Middle frontal gyrus (tissue), 1 donor: ENCODE measurements at regions not wholly inside any gene's neighbourhood (a gene's known extent, or its start where the extent isn't known, plus 50 kb on each side); places are given as distances from the start of the nearest gene placed in this dataset.
"Not testable (repeated sequence)": the region's sequence is repeated elsewhere in the genome, so short reads cannot be mapped to it uniquely, and the experiment has no call there.

Source experiments
- DNase-seq: peaks from one replicate; pipeline ENCODE4 v3.0.0-alpha.2; 2015; ENCODE audit warnings: low spot score; ENCODE audit errors: extremely low spot score

- no peak for DNase-seq
Observed at GRCh38 chr1:209157546-209158249, 425.8 kb upstream of the CAMK1G start.

- no peak for DNase-seq
Observed at GRCh38 chr1:209158851-209159250, 424.7 kb upstream of the CAMK1G start.

DNA sequence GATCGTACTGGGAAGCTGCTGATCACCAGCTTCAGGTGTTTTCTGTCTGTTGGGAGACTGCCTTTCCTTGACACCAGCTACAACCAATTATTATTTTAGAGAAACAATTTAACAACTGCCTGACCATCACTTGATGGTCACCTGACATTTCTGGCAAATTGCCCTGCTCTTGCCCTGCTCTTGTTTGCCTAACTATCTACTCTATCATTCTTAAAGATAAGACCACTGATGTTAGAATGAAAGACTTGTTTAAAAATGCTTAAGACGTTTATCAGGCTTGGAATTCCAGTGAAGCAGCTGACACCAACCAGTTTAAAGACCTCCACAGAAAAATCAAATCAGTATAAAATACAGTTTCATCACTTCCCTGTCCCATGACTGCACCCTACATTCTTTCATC lies 423.3 kb upstream of the CAMK1G start:
- no peak for DNase-seq

DNA sequence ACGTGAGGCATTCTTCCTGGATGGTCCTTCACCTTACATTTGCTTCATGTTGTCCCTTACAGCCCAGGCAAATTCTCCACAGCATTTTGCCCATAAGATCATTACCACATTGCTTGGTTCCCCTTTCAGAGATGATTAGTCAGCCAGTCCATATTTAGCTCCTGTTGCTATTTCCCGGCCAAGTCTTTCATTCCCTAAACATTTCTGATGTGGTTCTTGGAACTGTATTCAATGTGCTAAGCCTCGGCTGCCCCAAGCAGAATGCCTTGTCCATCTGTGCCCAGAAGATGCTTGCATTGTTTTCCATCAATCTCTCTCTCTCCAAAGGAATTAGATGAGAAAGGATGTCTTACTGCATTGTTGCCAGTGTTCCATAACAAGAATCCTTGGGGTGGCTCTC lies 420.9 kb upstream of the CAMK1G start:
- peak; percentile 22 for DNase-seq

GRCh38 chr1:209168204-209168603 lies 415.3 kb upstream of the CAMK1G start:
- no peak for DNase-seq

GRCh38 chr1:209171151-209171550 lies 412.4 kb upstream of the CAMK1G start:
- DNase-seq, result no peak

DNA sequence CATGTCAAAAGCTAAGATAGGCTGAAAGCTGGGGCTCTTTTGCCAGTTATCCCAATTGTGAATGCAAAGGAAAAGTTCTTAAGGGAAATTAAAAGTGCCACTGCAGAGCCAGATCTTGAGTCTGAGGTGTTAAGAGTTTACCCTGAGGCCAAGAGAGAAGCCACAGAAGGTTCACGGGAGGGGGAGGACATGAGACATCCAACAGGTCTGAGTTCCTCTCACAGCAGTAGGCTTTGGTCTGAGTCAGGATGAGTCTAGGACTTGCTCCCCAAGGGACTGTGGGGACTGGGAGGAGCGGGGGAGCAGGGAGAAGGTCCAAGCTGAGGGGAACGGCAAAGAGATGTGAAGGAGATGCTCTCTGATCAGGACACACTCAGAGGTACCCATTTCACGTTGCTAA lies 411.2 kb upstream of the CAMK1G start:
- no peak for DNase-seq

GRCh38 chr1:209172792-209173542 lies 410.5 kb upstream of the CAMK1G start:
- not testable (repeated sequence) for DNase-seq

DNA sequence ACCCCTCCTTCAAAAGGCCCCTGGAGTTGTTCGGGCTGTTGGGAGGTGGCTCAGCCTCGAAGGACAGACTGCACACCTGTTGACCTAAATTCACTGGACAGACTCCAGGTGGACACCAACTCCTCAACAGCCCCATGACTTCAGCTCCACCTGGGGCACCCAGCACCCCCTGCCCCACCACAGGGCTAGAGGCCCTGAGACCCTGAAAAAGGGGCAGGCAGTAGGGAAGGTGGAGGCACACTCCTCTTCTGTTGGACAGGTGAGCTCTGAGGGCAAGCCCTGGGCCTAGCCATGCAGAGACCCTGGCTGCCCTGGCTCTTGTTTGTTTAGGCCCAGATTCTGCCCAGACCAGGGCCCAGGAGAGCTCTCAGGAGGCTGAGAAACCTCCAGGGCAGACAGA lies 409.7 kb upstream of the CAMK1G start:
- DNase-seq, result not testable (repeated sequence)

DNA sequence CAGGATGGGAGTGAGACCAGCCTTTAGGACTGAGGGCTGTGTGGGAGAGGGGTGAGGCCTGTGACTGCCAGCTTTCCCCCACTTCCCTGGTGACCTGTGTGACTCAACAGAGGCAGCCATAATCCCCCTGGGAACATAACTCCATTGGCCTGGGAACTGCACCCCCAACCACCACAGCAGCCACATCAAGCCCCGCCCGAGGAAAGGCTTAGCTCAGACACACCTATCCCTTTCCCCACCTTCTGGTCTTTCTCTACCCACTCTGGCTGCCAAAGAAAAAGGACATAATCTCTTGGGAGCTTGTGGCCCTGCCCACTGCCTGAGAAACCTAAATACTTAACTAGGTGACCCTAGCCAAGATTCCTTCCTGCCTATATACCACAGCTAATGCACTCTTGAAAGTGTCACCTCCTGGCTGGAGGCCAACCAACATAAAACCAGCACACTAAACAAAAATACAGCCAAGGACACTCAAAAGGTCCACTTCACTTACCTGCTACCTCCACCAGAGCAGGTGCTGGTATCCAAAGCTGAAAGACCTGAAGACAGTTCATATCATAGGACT lies 406.6 kb upstream of the CAMK1G start:
- DNase-seq, result no peak

GRCh38 chr1:209183195-209183594 lies 400.3 kb upstream of the CAMK1G start:
- DNase-seq, result no peak

GRCh38 chr1:209187589-209187988 lies 395.9 kb upstream of the CAMK1G start:
- DNase-seq, result no peak

DNA sequence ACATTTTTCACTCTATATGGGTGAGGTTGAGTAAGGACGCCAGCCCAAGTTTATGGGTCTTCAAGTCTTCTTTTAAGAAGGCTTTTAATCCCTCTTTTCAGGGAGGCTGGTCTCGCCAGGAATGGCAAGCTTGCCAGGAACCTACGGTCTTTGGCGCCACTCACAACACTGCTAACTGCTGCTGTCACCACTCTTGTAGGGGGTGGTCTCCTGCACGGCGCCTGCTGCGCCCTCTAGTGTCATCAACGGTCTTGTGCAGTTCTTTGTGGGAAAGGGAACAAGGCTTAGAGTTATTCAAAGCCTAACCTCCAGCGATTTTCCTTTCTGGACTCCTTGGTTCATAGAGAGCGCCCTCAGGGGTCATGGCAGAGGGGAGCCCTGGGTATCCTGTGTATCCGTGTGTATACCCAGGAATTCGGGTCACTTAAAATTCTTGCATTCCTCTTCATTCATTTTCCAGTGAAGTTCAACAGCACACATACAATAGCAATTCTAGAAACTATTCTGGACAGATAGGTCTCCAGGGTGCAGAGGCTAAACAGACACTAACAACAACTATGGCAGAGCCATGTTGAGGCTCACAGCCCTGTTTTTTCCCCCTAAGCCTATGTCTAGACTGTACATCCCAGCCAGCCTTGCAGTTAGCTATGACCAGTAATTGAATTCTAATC lies 392.8 kb upstream of the CAMK1G start:
- DNase-seq, result no peak

DNA sequence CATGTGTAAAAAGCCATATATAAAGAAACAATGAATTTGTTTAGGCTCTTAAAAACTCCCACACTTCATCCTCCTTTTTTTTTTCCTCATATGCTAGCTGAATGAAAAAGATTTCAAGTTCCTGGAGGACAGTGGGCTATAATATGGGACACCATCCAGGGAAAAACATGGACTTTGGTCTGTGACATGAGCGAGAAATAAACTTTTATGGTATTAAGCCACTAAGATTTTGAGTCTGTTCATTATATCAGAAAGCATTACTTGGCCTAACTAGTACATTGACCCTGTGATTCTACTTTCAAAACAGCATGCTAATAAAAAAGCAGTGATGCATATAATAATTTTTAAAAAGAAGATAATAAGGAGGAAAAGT lies 392.3 kb upstream of the CAMK1G start:
- no peak for DNase-seq

DNA sequence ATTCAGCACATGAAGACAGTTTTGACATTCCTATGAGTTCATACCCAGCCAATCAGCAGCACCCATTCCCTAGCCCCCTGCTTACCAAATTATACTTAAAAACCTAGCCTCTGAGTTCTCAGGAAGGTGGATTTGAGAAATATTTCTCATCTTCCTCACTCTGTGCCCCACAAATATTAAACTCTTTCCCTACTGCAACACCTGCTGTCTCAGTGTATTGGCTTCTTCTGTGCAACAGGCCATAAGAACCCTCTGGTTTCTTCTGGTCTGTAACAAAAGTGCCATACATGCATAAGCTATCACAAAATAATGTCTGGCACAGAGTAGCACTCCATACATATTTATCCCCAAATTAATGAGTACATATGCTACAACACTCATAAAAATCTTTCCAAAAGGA lies 387.4 kb upstream of the CAMK1G start:
- DNase-seq, result no peak

GRCh38 chr1:209198961-209199750 lies 384.4 kb upstream of the CAMK1G start:
- DNase-seq, result no peak

- DNase-seq, result no peak
Observed at GRCh38 chr1:209199822-209200221, 383.7 kb upstream of the CAMK1G start.

GRCh38 chr1:209202321-209202720 lies 381.2 kb upstream of the CAMK1G start:
- DNase-seq, result not testable (repeated sequence)

- DNase-seq, result peak; percentile 36
Observed at GRCh38 chr1:209202830-209203532, 380.5 kb upstream of the CAMK1G start.

GRCh38 chr1:209203533-209203895 lies 380.0 kb upstream of the CAMK1G start:
- no peak for DNase-seq

DNA sequence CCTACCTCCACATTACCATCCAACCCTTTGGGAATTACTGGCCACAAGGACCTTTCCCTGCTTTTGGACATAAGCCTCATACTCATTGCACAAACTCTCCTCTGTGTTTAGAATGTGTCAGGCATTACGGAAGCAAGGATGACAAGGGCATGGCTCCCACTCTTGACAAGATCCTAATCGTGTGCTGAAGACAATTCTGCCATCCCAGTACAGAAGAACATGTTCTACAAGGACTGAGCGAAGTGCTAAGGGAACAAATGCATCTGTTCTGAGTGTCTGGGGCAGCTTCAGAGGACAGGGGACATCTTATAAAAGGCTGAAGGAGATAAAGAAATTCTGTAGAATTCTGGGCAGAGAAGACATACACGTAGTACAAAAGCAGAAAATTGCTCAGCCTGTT lies 378.5 kb upstream of the CAMK1G start:
- DNase-seq, result no peak
